ENCODE measurements at regions not wholly inside any gene's neighbourhood (a gene's known extent, or its start where the extent isn't known, plus 50 kb on each side); places are given as distances from the start of the nearest gene placed in this dataset.

- Histone ChIP-seq H3K27me3 (ENCODE audit: control insufficient read depth in 2 of 2, insufficient read depth in 2 of 2, low read length in 2 of 2) (no peaks in the 10 kb centered on the region), H3K79me2 (ENCODE audit: insufficient read depth, low read length) (no peaks in the 10 kb centered on the region), H2AFZ (ENCODE audit: insufficient read depth, low read depth, low read length, poor library complexity, severe bottlenecking) (no peak overlapping the region), H3K27ac (ENCODE audit: low read depth in 1 of 2, low read length in 2 of 2) (no peak overlapping the region), H3K4me1 (ENCODE audit: control insufficient read depth in 1 of 2, insufficient read depth in 2 of 2, low read length in 2 of 2) (no peaks in the 10 kb centered on the region), H3K9me3 (replicated peaks in 1 of 2; ENCODE audit: control insufficient read depth in 1 of 2, insufficient read depth in 1 of 2, low read length in 2 of 2) (peaks cover 0 to 17% of the 10 kb centered on the region in 2 donors), H3K4me3 (replicated peaks in 1 of 3; ENCODE audit: low read depth in 2 of 3, low read length in 3 of 3) (no peak overlapping the region), H3K4me2 (replicated peaks; ENCODE audit: extremely low read depth, low read length, poor library complexity, severe bottlenecking) (no peak overlapping the region), H3K36me3 (replicated peaks in 1 of 2; ENCODE audit: control insufficient read depth in 1 of 2, insufficient read depth in 2 of 2, low read length in 2 of 2) (no peaks in the 10 kb centered on the region), H4K20me1 (ENCODE audit: insufficient read depth, low read length) (no peaks in the 10 kb centered on the region), H3K9ac (ENCODE audit: insufficient read depth, low read length, poor library complexity, severe bottlenecking) (no peak overlapping the region)
- no peak overlapping the region for H3K27ac Mint-ChIP-seq
- H3K4me3 Mint-ChIP-seq, result no peak overlapping the region
- DNase-seq, result no peak
- WGBS (ENCODE audit: insufficient coverage), result no CpG with 5 or more reads among the region's 2 CpGs
- no peak for TF ChIP-seq CTCF (IDR thresholded peaks at IDR 0.05)
- H3K27me3 Mint-ChIP-seq (ENCODE audit: low read depth in 3 of 3), result peaks cover 0 to 1% (median 1%) of the 10 kb centered on the region in 3 donors
- no peaks in the 10 kb centered on the region for H3K4me1 Mint-ChIP-seq
- peaks cover 0 to 13% (median 8%) of the 10 kb centered on the region in 7 donors for H3K9me3 Mint-ChIP-seq
- no peaks in the 10 kb centered on the region for H3K36me3 Mint-ChIP-seq
- intact Hi-C loops (cut with micrococcal nuclease), result no loop called here
Observed at GRCh38 chr4:137347371-137347770, 184.9 kb downstream of the PCDH18 start.

GRCh38 chr4:137345597-137345996, 186.7 kb downstream of the PCDH18 start:
- Histone ChIP-seq H4K20me1 (ENCODE audit: insufficient read depth, low read length) (no peaks in the 10 kb centered on the region), H3K4me3 (replicated peaks in 1 of 3; ENCODE audit: low read depth in 2 of 3, low read length in 3 of 3) (no peak overlapping the region), H3K9ac (ENCODE audit: insufficient read depth, low read length, poor library complexity, severe bottlenecking) (no peak overlapping the region), H3K27me3 (ENCODE audit: control insufficient read depth in 2 of 2, insufficient read depth in 2 of 2, low read length in 2 of 2) (no peaks in the 10 kb centered on the region), H3K9me3 (replicated peaks in 1 of 2; ENCODE audit: control insufficient read depth in 1 of 2, insufficient read depth in 1 of 2, low read length in 2 of 2) (peaks cover 0 to 6% of the 10 kb centered on the region in 2 donors), H3K4me2 (replicated peaks; ENCODE audit: extremely low read depth, low read length, poor library complexity, severe bottlenecking) (no peak overlapping the region), H3K79me2 (ENCODE audit: insufficient read depth, low read length) (no peaks in the 10 kb centered on the region), H3K27ac (ENCODE audit: low read depth in 1 of 2, low read length in 2 of 2) (no peak overlapping the region), H2AFZ (ENCODE audit: insufficient read depth, low read depth, low read length, poor library complexity, severe bottlenecking) (no peak overlapping the region), H3K36me3 (replicated peaks in 1 of 2; ENCODE audit: control insufficient read depth in 1 of 2, insufficient read depth in 2 of 2, low read length in 2 of 2) (no peaks in the 10 kb centered on the region), H3K4me1 (ENCODE audit: control insufficient read depth in 1 of 2, insufficient read depth in 2 of 2, low read length in 2 of 2) (no peaks in the 10 kb centered on the region)
- H3K27me3 Mint-ChIP-seq (ENCODE audit: low read depth in 3 of 3), result peaks cover 0 to 1% (median 1%) of the 10 kb centered on the region in 3 donors
- H3K4me3 Mint-ChIP-seq, result no peak overlapping the region
- no peak for TF ChIP-seq CTCF (IDR thresholded peaks at IDR 0.05)
- no CpG with 5 or more reads among the region's 1 CpG for WGBS (ENCODE audit: insufficient coverage)
- no peaks in the 10 kb centered on the region for H3K4me1 Mint-ChIP-seq
- peaks cover 0 to 9% (median 0%) of the 10 kb centered on the region in 7 donors for H3K9me3 Mint-ChIP-seq
- H3K36me3 Mint-ChIP-seq, result no peaks in the 10 kb centered on the region
- no peak overlapping the region for H3K27ac Mint-ChIP-seq
- no peak for DNase-seq
- intact Hi-C loops (cut with micrococcal nuclease), result no loop called here
